Natural killer cell (primary cell): ENCODE measurements at regions not wholly inside any gene's neighbourhood (a gene's known extent, or its start where the extent isn't known, plus 50 kb on each side); places are given as distances from the start of the nearest gene placed in this dataset.

Source experiments
- ATAC-seq, 3 donors: fragments of 150-1000 bp in 2 of 3; fragments of 200-7000 bp in 1 of 3; cut with Tn5 transposase; 1 replicate in 1 of 3; 2 replicates in 2 of 3; pipeline ENCODE4 v1.10.0; 2021; ENCODE audit warnings: mild to moderate bottlenecking in 2 of 3, moderate library complexity in 2 of 3
- DNase-seq, 2 donors: peaks; one replicate each; pipeline versions ENCODE4 v3.0.0 to v3.0.0-alpha.2; 2013 to 2021; ENCODE audit warnings: mixed read lengths in 1 of 2
- H3K27ac ChIP-seq: one replicate; pipeline ENCODE4 v1.5.1; 2013; ENCODE audit warnings: mild to moderate bottlenecking, low read length
- H3K27me3 ChIP-seq: one replicate; pipeline ENCODE4 v1.6.1; 2013; ENCODE audit warnings: low read length; ENCODE audit not compliant: control insufficient read depth, insufficient read depth
- H3K36me3 ChIP-seq: one replicate; pipeline ENCODE4 v1.6.1; 2013; ENCODE audit warnings: low read length; ENCODE audit not compliant: control insufficient read depth, insufficient read depth
- H3K4me1 ChIP-seq: one replicate; pipeline ENCODE4 v1.6.1; 2013; ENCODE audit warnings: low read length; ENCODE audit not compliant: control insufficient read depth, insufficient read depth
- H3K4me3 ChIP-seq: one replicate; pipeline ENCODE4 v1.5.1; 2013; ENCODE audit warnings: low read length
- H3K9me3 ChIP-seq: one replicate; pipeline ENCODE4 v1.6.1; 2013; ENCODE audit warnings: low read length; ENCODE audit not compliant: control insufficient read depth, insufficient read depth
- H3K27ac Mint-ChIP-seq, 2 donors: one replicate each; pipeline ENCODE4 v1.8.0; 2022; ENCODE audit warnings: mild to moderate bottlenecking in 2 of 2, mixed read lengths in 2 of 2, moderate library complexity in 1 of 2
- H3K27me3 Mint-ChIP-seq, 2 donors: one replicate each; pipeline ENCODE4 v1.8.0; 2022; ENCODE audit warnings: low read depth in 2 of 2, mixed read lengths in 2 of 2
- H3K36me3 Mint-ChIP-seq: one replicate; pipeline ENCODE4 v1.8.0; 2022; ENCODE audit warnings: mixed read lengths
- H3K4me1 Mint-ChIP-seq, 2 donors: one replicate each; pipeline ENCODE4 v1.8.0; 2022; ENCODE audit warnings: mixed read lengths in 2 of 2
- H3K4me3 Mint-ChIP-seq: one replicate; pipeline ENCODE4 v1.8.0; 2022; ENCODE audit warnings: mild to moderate bottlenecking, moderate library complexity, mixed read lengths
- H3K9me3 Mint-ChIP-seq, 2 donors: one replicate each; pipeline ENCODE4 v1.8.0; 2022; ENCODE audit warnings: mixed read lengths in 2 of 2
- WGBS: methylation state at CpG from one replicate; pipeline ENCODE4 v1.1.7; 2013; ENCODE audit warnings: missing lambda C conversion rate; ENCODE audit not compliant: insufficient coverage; 5-methylcytosine and 5-hydroxymethylcytosine counted together
- intact Hi-C: fragments of 100-400 bp; cut with micrococcal nuclease; formaldehyde crosslinking; loops from one replicate; pipeline ENCODE4 v1.14.2; 2022
- TF ChIP-seq, protein P1 (sequence below): fragments of 200-600 bp; IDR thresholded peaks from one replicate; pipeline ENCODE4 v1.8.0; 2022; ENCODE audit warnings: antibody characterized with exemption

DNA sequence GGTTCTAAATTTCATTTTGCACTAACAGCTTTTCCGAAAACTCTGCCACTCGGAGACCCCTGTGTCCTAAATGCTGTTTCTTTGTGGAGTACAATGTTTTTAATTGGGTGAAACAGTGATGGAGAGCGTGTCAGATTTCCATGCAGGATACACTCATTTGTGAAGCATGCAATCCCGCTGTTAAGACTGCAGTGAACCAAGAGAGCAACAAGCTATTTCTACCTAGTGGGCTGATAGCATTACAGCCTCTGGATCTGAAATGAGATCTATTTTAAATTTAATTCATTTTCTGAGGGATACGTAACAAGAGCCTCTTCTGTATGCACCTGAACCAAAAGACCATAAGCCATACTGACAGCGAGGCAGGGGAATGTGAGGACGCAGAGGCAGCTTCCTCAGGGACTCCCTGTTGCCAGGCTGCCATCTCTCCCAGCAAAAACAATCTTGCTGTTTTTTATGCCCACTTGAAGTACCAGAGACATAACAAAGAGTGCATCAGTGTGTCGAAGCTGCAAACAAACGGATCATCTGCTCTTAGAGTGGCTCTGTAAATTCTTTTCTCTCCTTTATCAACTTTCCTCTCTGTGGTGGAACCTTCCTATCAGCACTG is 199.9 kb upstream of the COX10 start:
- Mint-ChIP-seq H3K27me3 (peaks cover 0 to 7% of the 10 kb centered on the region in 2 donors), H3K36me3 (no peaks in the 10 kb centered on the region), H3K9me3 (no peaks in the 10 kb centered on the region), H3K4me1 (no peaks in the 10 kb centered on the region), H3K27ac (no peak overlapping the region), H3K4me3 (no peak overlapping the region)
- Histone ChIP-seq H3K36me3 (no peaks in the 10 kb centered on the region), H3K27ac (no peak overlapping the region), H3K4me3 (no peak overlapping the region), H3K4me1 (no peaks in the 10 kb centered on the region), H3K9me3 (no peaks in the 10 kb centered on the region), H3K27me3 (no peaks in the 10 kb centered on the region)
- intact Hi-C loops, result no loop called here
- ATAC-seq, result no peak
- WGBS, result 93% methylated on average over 9 of the region's 9 CpGs
- no peak for DNase-seq
- TF ChIP-seq, protein P1, sequence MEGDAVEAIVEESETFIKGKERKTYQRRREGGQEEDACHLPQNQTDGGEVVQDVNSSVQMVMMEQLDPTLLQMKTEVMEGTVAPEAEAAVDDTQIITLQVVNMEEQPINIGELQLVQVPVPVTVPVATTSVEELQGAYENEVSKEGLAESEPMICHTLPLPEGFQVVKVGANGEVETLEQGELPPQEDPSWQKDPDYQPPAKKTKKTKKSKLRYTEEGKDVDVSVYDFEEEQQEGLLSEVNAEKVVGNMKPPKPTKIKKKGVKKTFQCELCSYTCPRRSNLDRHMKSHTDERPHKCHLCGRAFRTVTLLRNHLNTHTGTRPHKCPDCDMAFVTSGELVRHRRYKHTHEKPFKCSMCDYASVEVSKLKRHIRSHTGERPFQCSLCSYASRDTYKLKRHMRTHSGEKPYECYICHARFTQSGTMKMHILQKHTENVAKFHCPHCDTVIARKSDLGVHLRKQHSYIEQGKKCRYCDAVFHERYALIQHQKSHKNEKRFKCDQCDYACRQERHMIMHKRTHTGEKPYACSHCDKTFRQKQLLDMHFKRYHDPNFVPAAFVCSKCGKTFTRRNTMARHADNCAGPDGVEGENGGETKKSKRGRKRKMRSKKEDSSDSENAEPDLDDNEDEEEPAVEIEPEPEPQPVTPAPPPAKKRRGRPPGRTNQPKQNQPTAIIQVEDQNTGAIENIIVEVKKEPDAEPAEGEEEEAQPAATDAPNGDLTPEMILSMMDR, result no peak

DNA sequence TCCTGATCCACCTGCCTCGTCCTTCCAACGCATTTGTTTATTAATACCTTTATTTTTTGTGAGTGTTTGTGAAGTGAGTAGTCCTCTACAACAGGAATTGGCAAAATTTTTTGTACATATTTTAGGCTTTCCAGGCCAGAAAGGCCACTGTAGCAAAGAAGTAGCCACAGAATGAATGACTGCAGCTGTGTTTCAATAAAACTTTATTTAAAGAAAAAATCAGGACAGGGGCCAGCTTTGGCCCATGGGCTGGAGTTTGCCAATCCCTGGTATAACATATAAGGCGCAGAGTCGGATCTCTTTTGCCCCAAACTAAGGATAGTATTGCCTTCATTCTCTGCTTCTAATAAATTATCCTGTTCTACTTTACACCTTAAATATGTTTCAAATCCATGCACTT is 198.0 kb upstream of the COX10 start:
- Histone ChIP-seq H3K4me1 (no peaks in the 10 kb centered on the region), H3K9me3 (no peaks in the 10 kb centered on the region), H3K27ac (no peak overlapping the region), H3K36me3 (no peaks in the 10 kb centered on the region), H3K4me3 (no peak overlapping the region), H3K27me3 (no peaks in the 10 kb centered on the region)
- intact Hi-C loops, result no loop called here
- ATAC-seq, result no peak
- no peak overlapping the region for H3K27ac Mint-ChIP-seq
- no peaks in the 10 kb centered on the region for H3K9me3 Mint-ChIP-seq
- DNase-seq, result no peak
- H3K36me3 Mint-ChIP-seq, result no peaks in the 10 kb centered on the region
- no peaks in the 10 kb centered on the region for H3K4me1 Mint-ChIP-seq
- no peak overlapping the region for H3K4me3 Mint-ChIP-seq
- H3K27me3 Mint-ChIP-seq, result no peaks in the 10 kb centered on the region
- WGBS, result 80% methylated on average over 3 of the region's 4 CpGs
- TF ChIP-seq, protein P1, result no peak

DNA sequence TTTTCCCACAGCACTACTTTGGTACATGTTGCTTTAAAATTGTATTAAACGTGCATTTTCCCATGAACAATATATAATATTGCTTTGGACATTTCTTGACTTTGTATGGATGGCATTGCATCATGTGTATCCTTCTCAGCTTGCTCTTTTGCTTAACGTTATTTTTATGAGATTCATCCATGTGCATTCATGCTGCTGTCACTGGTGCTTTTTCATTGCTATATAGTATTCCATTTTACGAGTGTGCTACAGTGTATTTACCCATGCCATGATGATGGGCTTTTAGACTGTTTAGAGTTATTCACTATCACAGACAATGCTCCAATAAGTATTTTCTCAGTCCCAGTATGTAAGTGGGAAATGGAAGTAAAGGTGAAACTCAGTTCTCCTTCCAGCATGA is 195.2 kb upstream of the COX10 start:
- WGBS, result 90% methylated on average over 3 of the region's 3 CpGs
- intact Hi-C loops, result no loop called here

More for the DNA sequence above, 195.2 kb upstream of the COX10 start:
- no peaks in the 10 kb centered on the region for H3K27me3 ChIP-seq
- no peaks in the 10 kb centered on the region for H3K9me3 ChIP-seq
- H3K36me3 ChIP-seq, result no peaks in the 10 kb centered on the region
- no peak overlapping the region for H3K27ac ChIP-seq
- Mint-ChIP-seq H3K27me3 (no peaks in the 10 kb centered on the region), H3K4me3 (no peak overlapping the region), H3K36me3 (no peaks in the 10 kb centered on the region), H3K27ac (no peak overlapping the region), H3K4me1 (peaks cover 0 to 7% of the 10 kb centered on the region in 2 donors), H3K9me3 (no peaks in the 10 kb centered on the region)
- H3K4me3 ChIP-seq, result no peak overlapping the region
- H3K4me1 ChIP-seq, result no peaks in the 10 kb centered on the region
- no peak for DNase-seq
- no peak for ATAC-seq
- TF ChIP-seq, protein P1, result no peak
